ENCODE measurements at regions not wholly inside any gene's neighbourhood (a gene's known extent, or its start where the extent isn't known, plus 50 kb on each side); places are given as distances from the start of the nearest gene placed in this dataset.
"Not testable (repeated sequence)": the region's sequence is repeated elsewhere in the genome, so short reads cannot be mapped to it uniquely, and the experiment has no call there.

GRCh38 chr5:88014984-88015383 is 253.7 kb downstream of the TMEM161B start:
- TF ChIP-seq CTCF (conservative IDR thresholded peaks at IDR 0.05; ENCODE audit: low read depth, low read length); EZH2 (IDR thresholded peaks at IDR 0.05; ENCODE audit: borderline replicate concordance, low read depth, low read length, poor library complexity, severe bottlenecking): not testable (repeated sequence)

Measured in A673 (cell line).